OCI-LY7 (cell line): ENCODE measurements at regions not wholly inside any gene's neighbourhood (a gene's known extent, or its start where the extent isn't known, plus 50 kb on each side); places are given as distances from the start of the nearest gene placed in this dataset.

Experiments used
- BruUV-seq: library from RNA; stranded (reverse); fragments of 400-500 nt; replicated peaks from 2 replicates; lab custom pipeline; 2021; lab: Mats Ljungman, UMichigan
- CTCF ChIA-PET: fragments of 300-600 bp; sonication (Branson Sonifier 250); formaldehyde crosslinking; loops from one replicate; lab custom pipeline; 2022; ENCODE audit warnings: antibody characterized with exemption; ENCODE audit not compliant: unreplicated experiment; lab: Charles Lee
- POLR2A ChIA-PET: fragments of 300-600 bp; sonication (Branson Sonifier 250); formaldehyde crosslinking; loops from one replicate; lab custom pipeline; 2022; ENCODE audit warnings: antibody characterized with exemption; lab: Charles Lee
- DNase-seq: peaks from one replicate; pipeline ENCODE4 v3.0.0-alpha.2; 2015; ENCODE audit warnings: low spot score
- H2AFZ ChIP-seq: fragments of 200-600 bp; sonication (generic), shearing (Covaris generic); 2 replicates; pipeline ENCODE4 v1.6.1; 2014; ENCODE audit warnings: mild to moderate bottlenecking, antibody characterized with exemption, low read length, moderate library complexity
- H3K27ac ChIP-seq: fragments of 200-600 bp; sonication (generic); 2 replicates; pipeline ENCODE4 v1.5.1; 2014; ENCODE audit warnings: mixed run types, low read depth, mild to moderate bottlenecking, moderate library complexity, low read length, inconsistent platforms; ENCODE audit not compliant: poor library complexity, severe bottlenecking
- H3K36me3 ChIP-seq: fragments of 200-600 bp; sonication (generic); 2 replicates; pipeline ENCODE4 v1.6.1; 2014; ENCODE audit warnings: mild to moderate bottlenecking, antibody characterized with exemption, low read length, moderate library complexity, mixed read lengths; ENCODE audit not compliant: insufficient read depth
- H3K4me1 ChIP-seq: fragments of 200-600 bp; sonication (generic); 2 replicates; pipeline ENCODE4 v1.5.1; 2014; ENCODE audit warnings: mild to moderate bottlenecking, low read length; ENCODE audit not compliant: insufficient read depth, poor library complexity, severe bottlenecking
- H3K4me2 ChIP-seq: fragments of 200-600 bp; sonication (generic); 2 replicates; pipeline ENCODE4 v1.6.1; 2014; ENCODE audit warnings: mild to moderate bottlenecking, low read length
- H3K4me3 ChIP-seq: fragments of 200-600 bp; sonication (generic); 2 replicates; pipeline ENCODE4 v1.5.1; 2014; ENCODE audit warnings: mild to moderate bottlenecking, low read depth, low read length; ENCODE audit not compliant: poor library complexity, severe bottlenecking
- H3K79me2 ChIP-seq: fragments of 200-600 bp; sonication (generic); 2 replicates; pipeline ENCODE4 v1.6.1; 2016; ENCODE audit warnings: low read depth, mild to moderate bottlenecking, low read length, moderate library complexity, mixed read lengths; ENCODE audit not compliant: insufficient read depth
- H3K9me2 ChIP-seq: fragments of 200-600 bp; sonication (generic); 2 replicates; pipeline ENCODE4 v1.6.1; 2016; ENCODE audit warnings: mild to moderate bottlenecking, low read length, mixed read lengths; ENCODE audit not compliant: insufficient read depth
- H3K9me3 ChIP-seq: fragments of 200-600 bp; sonication (generic); 2 replicates; pipeline ENCODE4 v1.6.1; 2014; ENCODE audit warnings: mild to moderate bottlenecking, mixed run types, low read length, mixed read lengths
- H4K20me1 ChIP-seq: fragments of 200-600 bp; sonication (generic); 2 replicates; pipeline ENCODE4 v1.6.1; 2014; ENCODE audit warnings: mild to moderate bottlenecking, antibody characterized with exemption, low read length, moderate library complexity, mixed read lengths; ENCODE audit not compliant: insufficient read depth
- CTCF ChIP-seq: fragments of 200-600 bp; sonication (generic); conservative IDR thresholded peaks from 2 replicates; pipeline ENCODE4 v1.5.1; 2014; ENCODE audit warnings: mild to moderate bottlenecking, antibody characterized with exemption, low read length, moderate library complexity, mixed read lengths
- EZH2phosphoT487 ChIP-seq: fragments of 200-600 bp; sonication (generic); IDR thresholded peaks from 2 replicates; pipeline ENCODE4 v1.6.1; 2018; ENCODE audit warnings: low read depth, borderline replicate concordance, mild to moderate bottlenecking, mixed run types, antibody characterized with exemption, low read length, moderate library complexity, mixed read lengths
- intact Hi-C: fragments of 100-400 bp; cut with micrococcal nuclease; formaldehyde crosslinking; loops from one replicate; pipeline ENCODE4 v1.10.0; 2022; ENCODE audit not compliant: unreplicated experiment

- POLR2A ChIA-PET = interaction anchor here (0.6 kb wide), 1 partner anchor 1479 kb away, joined by 4 read pairs; no protein-coding TSS in a partner anchor
- Histone ChIP-seq H3K36me3 (no peaks in the 10 kb centered on the region), H3K4me3 (no peak overlapping the region), H3K9me3 (no peaks in the 10 kb centered on the region), H3K79me2 (no peaks in the 10 kb centered on the region), H3K4me1 (no peaks in the 10 kb centered on the region), H3K9me2 (no peaks in the 10 kb centered on the region), H3K27ac (no peak overlapping the region), H3K4me2 (no peak overlapping the region), H4K20me1 (no peaks in the 10 kb centered on the region), H2AFZ (no peak overlapping the region)
- CTCF ChIA-PET = no interaction called here
- no peak for DNase-seq
- no TSS peak for BruUV-seq
- TF ChIP-seq EZH2phosphoT487 (no peak), CTCF (no peak)
- intact Hi-C loops = no loop called here
Measured at GRCh38 chr2:237227190-237227589, 141.5 kb downstream of the COPS8 start.

GRCh38 chr2:237227592-237228280 is 142.0 kb downstream of the COPS8 start:
- intact Hi-C loops = no loop called here
- H3K4me1 ChIP-seq = no peaks in the 10 kb centered on the region
- TF ChIP-seq CTCF (no peak), EZH2phosphoT487 (no peak)
- no peak overlapping the region for H3K4me2 ChIP-seq
- no peak overlapping the region for H3K27ac ChIP-seq
- no peak for DNase-seq
- no peak overlapping the region for H3K4me3 ChIP-seq
- ChIA-PET POLR2A (interaction anchor here (0.6 kb wide), 1 partner anchor 1479 kb away, joined by 4 read pairs; no protein-coding TSS in a partner anchor), CTCF (no interaction called here)
- no peaks in the 10 kb centered on the region for H3K9me2 ChIP-seq
- no peaks in the 10 kb centered on the region for H3K36me3 ChIP-seq
- H3K79me2 ChIP-seq = no peaks in the 10 kb centered on the region
- H4K20me1 ChIP-seq = no peaks in the 10 kb centered on the region
- H2AFZ ChIP-seq = no peak overlapping the region
- BruUV-seq = no TSS peak
- no peaks in the 10 kb centered on the region for H3K9me3 ChIP-seq

GRCh38 chr2:237228281-237228625 is 142.6 kb downstream of the COPS8 start:
- BruUV-seq = no TSS peak
- CTCF ChIA-PET = no interaction called here
- TF ChIP-seq CTCF (no peak), EZH2phosphoT487 (no peak)
- DNase-seq = no peak
- Histone ChIP-seq H4K20me1 (no peaks in the 10 kb centered on the region), H3K4me1 (no peaks in the 10 kb centered on the region), H2AFZ (no peak overlapping the region), H3K4me3 (no peak overlapping the region), H3K9me3 (no peaks in the 10 kb centered on the region), H3K4me2 (no peak overlapping the region), H3K79me2 (no peaks in the 10 kb centered on the region), H3K9me2 (no peaks in the 10 kb centered on the region), H3K36me3 (no peaks in the 10 kb centered on the region), H3K27ac (no peak overlapping the region)
- intact Hi-C loops = no loop called here
- POLR2A ChIA-PET = no interaction called here
